ENCODE measurements at regions not wholly inside any gene's neighbourhood (a gene's known extent, or its start where the extent isn't known, plus 50 kb on each side); places are given as distances from the start of the nearest gene placed in this dataset.

GRCh38 chr7:109246330-109247077 is 676.8 kb downstream of the DNAJB9 start:
- Mint-ChIP-seq H3K36me3 (ENCODE audit: low read depth) (no peaks in the 10 kb centered on the region), H3K4me3 (no peak overlapping the region), H3K9me3 (peaks cover 5% of the 10 kb centered on the region), H3K27me3 (no peaks in the 10 kb centered on the region), H3K4me1 (ENCODE audit: low read depth) (no peaks in the 10 kb centered on the region), H3K27ac (no peak overlapping the region)
- CTCF ChIA-PET = no interaction called here
- no peak for DNase-seq
- TF ChIP-seq, protein P1, sequence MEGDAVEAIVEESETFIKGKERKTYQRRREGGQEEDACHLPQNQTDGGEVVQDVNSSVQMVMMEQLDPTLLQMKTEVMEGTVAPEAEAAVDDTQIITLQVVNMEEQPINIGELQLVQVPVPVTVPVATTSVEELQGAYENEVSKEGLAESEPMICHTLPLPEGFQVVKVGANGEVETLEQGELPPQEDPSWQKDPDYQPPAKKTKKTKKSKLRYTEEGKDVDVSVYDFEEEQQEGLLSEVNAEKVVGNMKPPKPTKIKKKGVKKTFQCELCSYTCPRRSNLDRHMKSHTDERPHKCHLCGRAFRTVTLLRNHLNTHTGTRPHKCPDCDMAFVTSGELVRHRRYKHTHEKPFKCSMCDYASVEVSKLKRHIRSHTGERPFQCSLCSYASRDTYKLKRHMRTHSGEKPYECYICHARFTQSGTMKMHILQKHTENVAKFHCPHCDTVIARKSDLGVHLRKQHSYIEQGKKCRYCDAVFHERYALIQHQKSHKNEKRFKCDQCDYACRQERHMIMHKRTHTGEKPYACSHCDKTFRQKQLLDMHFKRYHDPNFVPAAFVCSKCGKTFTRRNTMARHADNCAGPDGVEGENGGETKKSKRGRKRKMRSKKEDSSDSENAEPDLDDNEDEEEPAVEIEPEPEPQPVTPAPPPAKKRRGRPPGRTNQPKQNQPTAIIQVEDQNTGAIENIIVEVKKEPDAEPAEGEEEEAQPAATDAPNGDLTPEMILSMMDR (IDR thresholded peaks at IDR 0.05) = no peak
- ATAC-seq = no peak
- POLR2A ChIA-PET = interaction anchor here (0.6 kb wide), 1 partner anchor 631 kb away, joined by 3 read pairs; no protein-coding TSS in a partner anchor
- intact Hi-C loops (cut with micrococcal nuclease) = no loop called here

- Mint-ChIP-seq H3K27ac (no peak overlapping the region), H3K27me3 (no peaks in the 10 kb centered on the region), H3K9me3 (no peaks in the 10 kb centered on the region), H3K36me3 (ENCODE audit: low read depth) (no peaks in the 10 kb centered on the region), H3K4me1 (ENCODE audit: low read depth) (no peaks in the 10 kb centered on the region), H3K4me3 (no peak overlapping the region)
- intact Hi-C loops (cut with micrococcal nuclease) = no loop called here
- DNase-seq (no peak), ATAC-seq (no peak)
- TF ChIP-seq, protein P1 (IDR thresholded peaks at IDR 0.05) = no peak
- POLR2A ChIA-PET = no interaction called here
- CTCF ChIA-PET = no interaction called here
Measured at GRCh38 chr7:109256762-109257560, 687.3 kb downstream of the DNAJB9 start.

GRCh38 chr7:109259151-109259550 is 689.5 kb downstream of the DNAJB9 start:
- ChIA-PET POLR2A (no interaction called here), CTCF (no interaction called here)
- Mint-ChIP-seq H3K4me3 (no peak overlapping the region), H3K36me3 (ENCODE audit: low read depth) (no peaks in the 10 kb centered on the region), H3K27ac (no peak overlapping the region), H3K9me3 (no peaks in the 10 kb centered on the region), H3K4me1 (ENCODE audit: low read depth) (no peaks in the 10 kb centered on the region), H3K27me3 (no peaks in the 10 kb centered on the region)
- no peak for DNase-seq
- ATAC-seq = no peak
- TF ChIP-seq, protein P1 (IDR thresholded peaks at IDR 0.05) = no peak
- intact Hi-C loops (cut with micrococcal nuclease) = no loop called here

DNA sequence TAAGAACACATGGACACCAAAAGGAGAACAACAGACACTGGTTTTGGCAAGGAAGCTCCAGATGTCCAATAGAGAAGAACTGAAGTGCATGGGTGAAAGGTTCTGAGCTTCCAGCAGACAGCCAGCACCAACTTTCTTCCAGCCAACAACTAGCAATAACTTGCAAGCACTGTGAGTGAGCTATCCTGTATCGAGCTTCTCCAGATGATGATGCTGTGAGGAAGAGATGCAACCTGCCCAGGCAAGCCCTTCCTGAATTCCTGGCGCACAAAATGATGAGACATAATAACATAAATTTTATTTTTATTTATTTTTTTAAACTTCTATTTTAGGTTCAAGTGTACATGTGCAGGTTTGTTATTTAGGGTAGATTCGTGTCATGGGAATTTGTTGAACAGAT is 692.1 kb downstream of the DNAJB9 start:
- ChIA-PET CTCF (interaction anchor here (0.7 kb wide), 1 partner anchor 10 kb away, joined by 3 read pairs; no protein-coding TSS in a partner anchor), POLR2A (no interaction called here)
- TF ChIP-seq, protein P1 (IDR thresholded peaks at IDR 0.05) = no peak
- Mint-ChIP-seq H3K36me3 (ENCODE audit: low read depth) (no peaks in the 10 kb centered on the region), H3K4me1 (ENCODE audit: low read depth) (no peaks in the 10 kb centered on the region), H3K27me3 (no peaks in the 10 kb centered on the region), H3K27ac (no peak overlapping the region), H3K4me3 (no peak overlapping the region), H3K9me3 (no peaks in the 10 kb centered on the region)
- intact Hi-C loops (cut with micrococcal nuclease) = no loop called here
- no peak for ATAC-seq
- no peak for DNase-seq

- POLR2A ChIA-PET = no interaction called here
- CTCF ChIA-PET = no interaction called here
- peaks cover 5% of the 10 kb centered on the region for H3K9me3 Mint-ChIP-seq
- ATAC-seq = no peak
- no peak overlapping the region for H3K27ac Mint-ChIP-seq
- H3K27me3 Mint-ChIP-seq = no peaks in the 10 kb centered on the region
- H3K4me1 Mint-ChIP-seq (ENCODE audit: low read depth) = no peaks in the 10 kb centered on the region
- intact Hi-C loops (cut with micrococcal nuclease) = no loop called here
- no peaks in the 10 kb centered on the region for H3K36me3 Mint-ChIP-seq (ENCODE audit: low read depth)
- H3K4me3 Mint-ChIP-seq = no peak overlapping the region
- TF ChIP-seq, protein P1 (IDR thresholded peaks at IDR 0.05) = no peak
- no peak for DNase-seq
Measured at GRCh38 chr7:109266610-109267009, 696.9 kb downstream of the DNAJB9 start.

Measured in activated CD8-positive, alpha-beta T cell treated with anti-CD3 and anti-CD28 coated beads for 36 hours (primary cell).